LNCAP (cell line): ENCODE measurements at regions not wholly inside any gene's neighbourhood (a gene's known extent, or its start where the extent isn't known, plus 50 kb on each side); places are given as distances from the start of the nearest gene placed in this dataset.

Experiments
- TF ChIP-seq, protein P1 (sequence below): fragments of 450-650 bp; IDR thresholded peaks from 2 replicates; pipeline ENCODE4 v1.5.1; 2017; ENCODE audit warnings: mild to moderate bottlenecking

DNA sequence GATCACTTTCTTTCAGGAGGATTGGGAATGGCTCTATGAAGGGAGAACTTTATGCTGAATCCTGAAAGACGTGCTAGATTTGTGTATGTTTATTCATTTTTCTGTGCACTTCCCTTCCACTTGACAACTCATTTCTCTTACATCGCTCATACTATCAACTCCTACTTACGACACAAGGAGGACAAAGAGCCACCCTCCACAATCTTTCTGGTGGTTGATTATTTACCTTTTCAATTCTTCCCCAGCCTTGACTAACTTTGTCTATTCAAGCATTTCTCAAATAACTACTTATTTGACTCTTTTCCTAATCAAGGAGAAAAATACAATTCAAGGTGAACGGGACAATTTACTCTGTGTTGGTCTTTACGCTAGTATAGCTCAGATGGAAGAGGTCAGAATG is 622.1 kb downstream of the TLR4 start:
- TF ChIP-seq, protein P1, sequence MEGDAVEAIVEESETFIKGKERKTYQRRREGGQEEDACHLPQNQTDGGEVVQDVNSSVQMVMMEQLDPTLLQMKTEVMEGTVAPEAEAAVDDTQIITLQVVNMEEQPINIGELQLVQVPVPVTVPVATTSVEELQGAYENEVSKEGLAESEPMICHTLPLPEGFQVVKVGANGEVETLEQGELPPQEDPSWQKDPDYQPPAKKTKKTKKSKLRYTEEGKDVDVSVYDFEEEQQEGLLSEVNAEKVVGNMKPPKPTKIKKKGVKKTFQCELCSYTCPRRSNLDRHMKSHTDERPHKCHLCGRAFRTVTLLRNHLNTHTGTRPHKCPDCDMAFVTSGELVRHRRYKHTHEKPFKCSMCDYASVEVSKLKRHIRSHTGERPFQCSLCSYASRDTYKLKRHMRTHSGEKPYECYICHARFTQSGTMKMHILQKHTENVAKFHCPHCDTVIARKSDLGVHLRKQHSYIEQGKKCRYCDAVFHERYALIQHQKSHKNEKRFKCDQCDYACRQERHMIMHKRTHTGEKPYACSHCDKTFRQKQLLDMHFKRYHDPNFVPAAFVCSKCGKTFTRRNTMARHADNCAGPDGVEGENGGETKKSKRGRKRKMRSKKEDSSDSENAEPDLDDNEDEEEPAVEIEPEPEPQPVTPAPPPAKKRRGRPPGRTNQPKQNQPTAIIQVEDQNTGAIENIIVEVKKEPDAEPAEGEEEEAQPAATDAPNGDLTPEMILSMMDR = no peak

DNA sequence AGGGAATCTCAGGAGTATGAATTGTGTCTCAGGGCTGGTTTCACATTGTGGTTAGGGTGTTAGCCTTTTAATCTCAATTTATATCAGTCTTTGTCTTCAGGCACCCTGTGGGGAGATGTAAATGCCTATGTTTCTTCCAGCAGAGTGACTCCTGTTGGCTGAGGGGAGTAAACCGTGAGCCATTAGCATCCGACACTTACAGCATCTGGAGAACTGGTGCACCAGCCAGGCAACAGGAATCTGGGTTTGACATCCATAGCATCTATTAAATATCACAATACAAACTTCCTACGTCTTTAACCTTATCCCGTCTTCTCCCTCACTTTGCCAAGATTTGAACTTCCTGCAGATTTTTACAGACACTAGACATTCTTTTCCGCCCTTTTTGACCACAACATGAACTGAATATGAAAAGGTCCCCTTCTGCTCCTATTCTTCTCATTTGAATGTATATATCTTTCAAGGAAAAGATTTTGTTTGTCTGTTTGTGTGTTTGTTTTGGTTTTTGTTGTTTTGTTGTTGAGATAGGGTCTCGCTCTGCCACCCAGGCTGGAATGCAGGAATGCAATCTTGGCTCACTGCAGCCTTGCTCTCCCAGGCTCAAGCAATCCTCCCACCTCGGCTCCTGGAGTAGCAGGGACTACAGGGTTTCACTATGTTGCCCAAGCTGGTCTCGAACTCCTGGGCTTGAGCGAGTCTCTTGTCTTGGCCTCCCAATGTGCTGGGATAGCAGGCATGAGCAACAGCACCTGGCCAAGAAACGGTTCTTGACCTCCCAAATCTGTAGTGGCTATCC is 626.2 kb downstream of the TLR4 start:
- TF ChIP-seq, protein P1 = no peak

DNA sequence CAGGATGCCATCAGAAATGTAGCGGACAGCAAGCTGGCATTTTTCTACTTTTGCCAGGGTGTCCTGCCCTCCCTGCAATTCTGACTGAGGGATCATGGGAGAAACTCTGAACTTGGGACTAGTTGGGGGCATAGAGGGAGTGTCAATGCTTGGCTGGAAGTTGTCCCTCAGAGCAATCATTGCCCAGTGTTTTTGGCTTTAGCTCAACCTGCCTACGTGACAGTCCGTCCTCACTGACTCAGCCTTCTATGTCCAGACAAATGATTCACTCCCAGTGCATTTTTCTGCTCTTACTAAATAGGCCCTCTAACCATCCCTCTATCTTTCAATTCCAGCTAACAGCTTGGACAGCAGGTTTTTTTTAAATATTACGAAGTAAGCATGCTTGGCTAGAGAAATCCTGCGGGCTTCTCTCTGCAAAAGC is 627.4 kb downstream of the TLR4 start:
- TF ChIP-seq, protein P1 = no peak

DNA sequence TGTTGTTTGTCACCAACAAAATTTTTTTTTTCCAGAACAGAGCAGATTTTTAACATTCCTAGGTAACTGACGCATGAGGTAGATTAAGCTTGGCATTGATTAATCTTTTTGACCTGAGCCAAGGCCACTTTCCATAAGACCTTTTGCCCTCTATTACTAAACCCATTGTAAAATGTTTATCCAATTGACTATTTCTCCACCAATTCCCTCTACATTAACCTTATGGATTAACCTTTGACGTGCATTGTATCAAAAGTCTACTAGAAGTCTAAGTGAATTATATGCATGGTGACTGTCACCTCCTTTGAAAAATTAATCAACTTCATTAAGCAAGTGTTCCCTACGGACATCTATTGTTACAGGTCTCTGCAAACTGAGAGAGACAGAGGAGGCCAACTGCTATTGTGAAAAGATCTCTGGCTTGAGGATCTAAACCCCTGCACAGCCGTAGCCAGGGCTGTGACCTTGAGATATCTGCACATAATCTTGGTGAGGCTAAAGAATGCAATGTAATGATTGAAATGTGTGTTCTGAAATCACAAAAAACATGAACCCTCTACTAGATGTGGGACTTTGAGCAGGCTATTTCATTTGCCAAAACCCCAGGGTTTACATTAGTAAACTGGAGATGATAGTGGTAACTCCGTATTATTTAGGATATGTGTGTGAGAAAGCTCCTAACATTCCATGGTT is 632.2 kb downstream of the TLR4 start:
- TF ChIP-seq, protein P1 = no peak

DNA sequence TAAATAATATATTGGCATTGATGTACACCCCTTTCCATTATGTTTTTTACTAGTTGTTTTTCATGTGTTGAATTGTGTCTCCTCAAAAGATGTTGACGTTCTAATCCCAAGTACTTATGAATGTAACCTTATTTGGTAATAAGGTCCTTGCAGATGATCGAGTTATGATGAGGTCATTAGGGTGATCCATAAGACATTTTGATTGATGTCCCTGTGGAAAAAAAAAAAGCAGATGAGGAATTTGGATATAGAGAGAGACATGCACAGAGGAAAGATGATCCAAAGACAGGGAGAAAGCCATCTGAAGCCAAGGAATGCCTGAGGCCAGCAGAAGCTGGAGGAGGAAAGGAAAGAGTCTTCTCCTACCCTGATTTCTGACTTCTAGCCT is 632.7 kb downstream of the TLR4 start:
- TF ChIP-seq, protein P1 = no peak

DNA sequence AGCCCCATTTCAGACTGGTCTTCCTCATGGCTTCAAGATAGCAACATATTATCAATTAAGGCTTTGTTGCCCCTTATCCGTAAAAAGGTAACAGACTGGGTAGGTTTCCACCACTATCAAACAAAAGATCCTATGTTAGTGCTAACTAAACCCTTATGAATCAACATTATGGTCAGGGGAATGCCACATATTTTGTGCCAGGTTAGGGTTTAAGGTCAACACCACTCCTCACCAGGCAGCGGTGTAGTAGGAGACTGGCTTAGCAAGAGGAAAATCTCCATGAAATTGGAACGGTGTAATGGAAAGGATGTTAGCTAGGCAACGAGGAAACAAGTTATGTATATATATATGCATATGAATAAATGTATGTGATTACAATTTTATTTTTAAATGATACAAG is 655.8 kb downstream of the TLR4 start:
- TF ChIP-seq, protein P1 = no peak

DNA sequence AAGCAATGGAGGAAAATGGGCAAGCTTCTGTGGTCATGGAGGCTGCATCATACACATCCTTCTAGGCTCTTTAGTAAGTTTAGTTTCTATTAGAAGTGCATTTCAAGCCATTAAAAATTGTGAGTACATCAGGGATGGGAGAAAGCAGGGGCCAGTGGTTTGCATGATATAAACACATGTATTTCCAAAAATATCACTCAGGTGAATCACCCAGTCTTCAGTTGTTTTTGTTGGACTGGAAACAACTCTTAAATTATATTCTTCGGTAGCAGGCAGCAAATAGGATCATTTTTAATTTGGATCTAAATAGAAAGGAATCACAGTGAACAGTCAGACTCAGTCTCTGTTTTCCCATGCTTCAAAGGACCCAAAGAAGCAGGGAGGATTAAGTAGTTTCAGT is 657.9 kb downstream of the TLR4 start:
- TF ChIP-seq, protein P1 = no peak
